ENCODE measurements at regions not wholly inside any gene's neighbourhood (a gene's known extent, or its start where the extent isn't known, plus 50 kb on each side); places are given as distances from the start of the nearest gene placed in this dataset.

GRCh38 chr16:55042556-55043432, 112.1 kb downstream of the IRX5 start:
- no peak for DNase-seq

GRCh38 chr16:55043499-55043898, 112.8 kb downstream of the IRX5 start:
- DNase-seq: no peak

- DNase-seq: no peak
These were observed 113.7 kb downstream of the IRX5 start for GRCh38 chr16:55044201-55044975.

- no peak for DNase-seq
These were observed 114.7 kb downstream of the IRX5 start for GRCh38 chr16:55045329-55045728.

GRCh38 chr16:55045756-55046460, 115.2 kb downstream of the IRX5 start:
- no peak for DNase-seq

- no peak for DNase-seq
These were observed 115.8 kb downstream of the IRX5 start for GRCh38 chr16:55046513-55046912.

- no peak for DNase-seq
These were observed 116.3 kb downstream of the IRX5 start for GRCh38 chr16:55046916-55047315.

GRCh38 chr16:55047331-55047730, 116.7 kb downstream of the IRX5 start:
- no peak for DNase-seq

GRCh38 chr16:55047903-55048497, 117.3 kb downstream of the IRX5 start:
- DNase-seq: no peak

- DNase-seq: no peak
These were observed 118.1 kb downstream of the IRX5 start for GRCh38 chr16:55048745-55049144.

- DNase-seq: no peak
These were observed 121.1 kb downstream of the IRX5 start for GRCh38 chr16:55051571-55052347.

- DNase-seq: no peak
These were observed 121.7 kb downstream of the IRX5 start for GRCh38 chr16:55052348-55052734.

- no peak for DNase-seq
These were observed 122.2 kb downstream of the IRX5 start for GRCh38 chr16:55052741-55053415.

GRCh38 chr16:55055262-55055661, 124.6 kb downstream of the IRX5 start:
- DNase-seq: no peak

- DNase-seq: no peak
These were observed 126.1 kb downstream of the IRX5 start for GRCh38 chr16:55056585-55057401.

GRCh38 chr16:55057866-55058265, 127.2 kb downstream of the IRX5 start:
- DNase-seq: no peak

GRCh38 chr16:55058576-55058975, 127.9 kb downstream of the IRX5 start:
- DNase-seq: no peak

- DNase-seq: no peak
These were observed 128.5 kb downstream of the IRX5 start for GRCh38 chr16:55059146-55059545.

- no peak for DNase-seq
These were observed 130.5 kb downstream of the IRX5 start for GRCh38 chr16:55061126-55061525.

GRCh38 chr16:55062442-55062841, 131.8 kb downstream of the IRX5 start:
- DNase-seq: no peak

- DNase-seq: no peak
These were observed 142.3 kb downstream of the IRX5 start for GRCh38 chr16:55072976-55073375.
